IMR-90 (cell line): ENCODE measurements at regions not wholly inside any gene's neighbourhood (a gene's known extent, or its start where the extent isn't known, plus 50 kb on each side); places are given as distances from the start of the nearest gene placed in this dataset.

Source experiments
- ATAC-seq: fragments of 200-7000 bp; cut with Tn5 transposase; 2 replicates; pipeline ENCODE4 v1.9.1; 2020; ENCODE audit warnings: low read depth, mild to moderate bottlenecking, moderate library complexity
- BruUV-seq: library from RNA; stranded (reverse); fragments of 400-500 nt; replicated peaks from 2 replicates; lab custom pipeline; 2021; lab: Mats Ljungman, UMichigan
- CTCF ChIA-PET: fragments of 300-600 bp; formaldehyde crosslinking; extraction: SDS; loops from one replicate; lab custom pipeline; 2021; ENCODE audit warnings: antibody characterized with exemption; lab: Yijun Ruan, JAX
- POLR2A ChIA-PET: fragments of 300-600 bp; sonication (Branson Sonifier 250); formaldehyde crosslinking; loops from one replicate; lab custom pipeline; 2022; ENCODE audit warnings: antibody characterized with exemption; ENCODE audit not compliant: unreplicated experiment; lab: Charles Lee
- DNase-seq: peaks from one replicate; pipeline ENCODE4 v3.0.0; 2013
- H2AFZ ChIP-seq: replicated peaks from 2 replicates; pipeline ENCODE3; 2013; ENCODE audit warnings: low read length, mild to moderate bottlenecking; ENCODE audit not compliant: poor library complexity
- H2AK5ac ChIP-seq: 2 replicates; pipeline ENCODE4 v1.6.1; 2013; ENCODE audit warnings: low read depth, low read length, inconsistent platforms
- H2AK9ac ChIP-seq: replicated peaks from 2 replicates; pipeline ENCODE3; 2013; ENCODE audit warnings: mild to moderate bottlenecking, low read depth, low read length, moderate library complexity; ENCODE audit not compliant: poor library complexity
- H2BK120ac ChIP-seq: 2 replicates; pipeline ENCODE4 v1.6.1; 2013; ENCODE audit warnings: low read depth, low read length, inconsistent platforms
- H2BK15ac ChIP-seq: 3 replicates; pipeline ENCODE4 v1.6.1; 2013; ENCODE audit warnings: low read depth, low read length, inconsistent platforms
- H2BK20ac ChIP-seq: 2 replicates; pipeline ENCODE4 v1.6.1; 2013; ENCODE audit warnings: low read depth, mild to moderate bottlenecking, inconsistent platforms, low read length, moderate library complexity
- H2BK5ac ChIP-seq: 2 replicates; pipeline ENCODE4 v1.6.1; 2013; ENCODE audit warnings: mild to moderate bottlenecking, low read depth, low read length, inconsistent platforms; ENCODE audit not compliant: poor library complexity, severe bottlenecking
- H3K14ac ChIP-seq: replicated peaks from 2 replicates; pipeline ENCODE4 v1.6.1; 2013; ENCODE audit warnings: low read depth, low read length, inconsistent platforms
- H3K18ac ChIP-seq: 2 replicates; pipeline ENCODE4 v1.6.1; 2013; ENCODE audit warnings: low read depth, low read length, control low read depth
- H3K23ac ChIP-seq: 2 replicates; pipeline ENCODE4 v1.6.1; 2013; ENCODE audit warnings: low read depth, low read length, inconsistent platforms
- H3K27ac ChIP-seq: 2 replicates; pipeline ENCODE4 v1.5.1; 2013; ENCODE audit warnings: mild to moderate bottlenecking, control low read depth, low read length; ENCODE audit not compliant: insufficient read depth
- H3K27me3 ChIP-seq: 2 replicates; pipeline ENCODE4 v1.6.1; 2013; ENCODE audit warnings: low read length; ENCODE audit not compliant: control insufficient read depth, insufficient read depth
- H3K36me3 ChIP-seq: 2 replicates; pipeline ENCODE4 v1.6.1; 2013; ENCODE audit warnings: low read length, mixed read lengths; ENCODE audit not compliant: control insufficient read depth, insufficient read depth
- H3K4ac ChIP-seq: 2 replicates; pipeline ENCODE4 v1.6.1; 2013; ENCODE audit warnings: low read depth, low read length, inconsistent platforms
- H3K4me1 ChIP-seq: 2 replicates; pipeline ENCODE4 v1.6.1; 2013; ENCODE audit warnings: low read length, mixed read lengths; ENCODE audit not compliant: control insufficient read depth, insufficient read depth
- H3K4me2 ChIP-seq: 2 replicates; pipeline ENCODE4 v1.6.1; 2013; ENCODE audit warnings: low read depth, mild to moderate bottlenecking, control low read depth, low read length, moderate library complexity
- H3K4me3 ChIP-seq: 2 replicates; pipeline ENCODE4 v1.5.1; 2013; ENCODE audit warnings: low read depth, mild to moderate bottlenecking, control low read depth, low read length, moderate library complexity; ENCODE audit not compliant: insufficient read depth
- H3K56ac ChIP-seq: 2 replicates; pipeline ENCODE4 v1.6.1; 2013; ENCODE audit warnings: low read length, inconsistent platforms; ENCODE audit not compliant: insufficient read depth; ENCODE audit errors: extremely low read depth
- H3K79me1 ChIP-seq, 2 experiments: 2 replicates each; pipeline ENCODE4 v1.6.1; 2013; ENCODE audit warnings: low read length in 2 of 2, inconsistent platforms in 1 of 2, low read depth in 1 of 2
- H3K9ac ChIP-seq: 2 replicates; pipeline ENCODE4 v1.6.1; 2013; ENCODE audit warnings: low read depth, low read length, control low read depth
- H3K9me1 ChIP-seq: 2 replicates; pipeline ENCODE4 v1.6.1; 2013; ENCODE audit warnings: low read length, inconsistent platforms; ENCODE audit not compliant: insufficient read depth
- H3K9me3 ChIP-seq: 2 replicates; pipeline ENCODE4 v1.6.1; 2013; ENCODE audit warnings: low read length; ENCODE audit not compliant: control insufficient read depth, insufficient read depth
- H4K20me1 ChIP-seq: 2 replicates; pipeline ENCODE4 v1.6.1; 2013; ENCODE audit warnings: low read length, inconsistent platforms; ENCODE audit not compliant: insufficient read depth
- H4K5ac ChIP-seq: 2 replicates; pipeline ENCODE4 v1.6.1; 2013; ENCODE audit warnings: mild to moderate bottlenecking, low read depth, low read length, control low read depth
- H4K8ac ChIP-seq, 2 experiments: 2 replicates each; pipeline ENCODE4 v1.6.1; 2013; ENCODE audit warnings: low read depth in 2 of 2, low read length in 2 of 2, control low read depth in 1 of 2, inconsistent platforms in 1 of 2
- H4K91ac ChIP-seq: 2 replicates; pipeline ENCODE4 v1.6.1; 2013; ENCODE audit warnings: low read depth, low read length, inconsistent platforms; ENCODE audit not compliant: insufficient read depth
- BHLHE40 ChIP-seq: fragments of 150-350 bp; IDR thresholded peaks from 2 replicates; pipeline ENCODE4 v1.6.1; 2016; ENCODE audit warnings: mild to moderate bottlenecking, low read depth, low read length
- CEBPB ChIP-seq: IDR thresholded peaks from 2 replicates; pipeline ENCODE4 v1.6.1; 2012; ENCODE audit warnings: low read depth, low read length, improper control_type of control experiment
- CHD1 ChIP-seq: IDR thresholded peaks from 2 replicates; pipeline ENCODE4 v1.6.1; 2012; ENCODE audit warnings: low read depth, low read length, improper control_type of control experiment
- CTCF ChIP-seq: conservative IDR thresholded peaks from 2 replicates; pipeline ENCODE4 v1.5.1; 2012; ENCODE audit warnings: mild to moderate bottlenecking, low read depth, low read length, improper control_type of control experiment
- ELK1 ChIP-seq: fragments of 150-350 bp; IDR thresholded peaks from 2 replicates; pipeline ENCODE4 v1.6.1; 2016; ENCODE audit warnings: low read depth, mild to moderate bottlenecking, low read length, moderate library complexity, borderline replicate concordance
- FOS ChIP-seq: fragments of 150-350 bp; IDR thresholded peaks from 2 replicates; pipeline ENCODE4 v1.6.1; 2016; ENCODE audit warnings: low read depth, low read length
- MAFK ChIP-seq: IDR thresholded peaks from 2 replicates; pipeline ENCODE4 v1.6.1; 2012; ENCODE audit warnings: low read depth, low read length, improper control_type of control experiment
- MAZ ChIP-seq: IDR thresholded peaks from 2 replicates; pipeline ENCODE4 v1.6.1; 2012; ENCODE audit warnings: low read depth, mild to moderate bottlenecking, low read length, improper control_type of control experiment, moderate library complexity, borderline replicate concordance
- MXI1 ChIP-seq: IDR thresholded peaks from 2 replicates; pipeline ENCODE4 v1.6.1; 2012; ENCODE audit warnings: low read depth, mild to moderate bottlenecking, low read length, moderate library complexity, borderline replicate concordance
- NFE2L2 ChIP-seq: fragments of 150-350 bp; IDR thresholded peaks from 2 replicates; pipeline ENCODE4 v1.6.1; 2016; ENCODE audit warnings: low read depth, mild to moderate bottlenecking, low read length
- POLR2A ChIP-seq: IDR thresholded peaks from 2 replicates; pipeline ENCODE4 v1.6.1; 2012; ENCODE audit warnings: mild to moderate bottlenecking, low read depth, low read length
- RAD21 ChIP-seq: IDR thresholded peaks from 2 replicates; pipeline ENCODE4 v1.6.1; 2012; ENCODE audit warnings: low read length, improper control_type of control experiment
- RCOR1 ChIP-seq: IDR thresholded peaks from 2 replicates; pipeline ENCODE4 v1.6.1; 2012; ENCODE audit warnings: mild to moderate bottlenecking, low read length, improper control_type of control experiment; ENCODE audit not compliant: insufficient replicate concordance
- RFX5 ChIP-seq: IDR thresholded peaks from 2 replicates; pipeline ENCODE4 v1.8.0; 2012; ENCODE audit warnings: low read depth, mild to moderate bottlenecking, low read length, moderate library complexity
- SMC3 ChIP-seq: fragments of 150-350 bp; IDR thresholded peaks from 2 replicates; pipeline ENCODE4 v1.6.1; 2016; ENCODE audit warnings: low read depth, mild to moderate bottlenecking, antibody characterized with exemption, low read length, moderate library complexity
- USF2 ChIP-seq: fragments of 150-350 bp; IDR thresholded peaks from 2 replicates; pipeline ENCODE4 v1.6.1; 2017; ENCODE audit warnings: mild to moderate bottlenecking, antibody characterized with exemption, low read length, low read depth
- WGBS, 2 experiments: methylation state at CpG; one replicate each; pipeline versions ENCODE4 v1.1.5 to v1.1.7; 2013; ENCODE audit warnings: missing lambda C conversion rate in 2 of 2; ENCODE audit not compliant: insufficient read length in 1 of 2; ENCODE audit errors: extremely low coverage in 2 of 2; 5-methylcytosine and 5-hydroxymethylcytosine counted together
- dilution Hi-C: fragments of 300-500 bp; cut with HindIII; formaldehyde crosslinking; loops from one replicate; pipeline ENCODE4 v1.14.3; 2018; ENCODE audit warnings: low sequenced_read_pairs; ENCODE audit not compliant: unreplicated experiment
- in situ Hi-C: fragments of 300-500 bp; cut with MboI; formaldehyde crosslinking; loops from 3 replicates; pipeline ENCODE4 v1.14.3; 2019; ENCODE audit warnings: low sequenced_read_pairs, inconsistent platforms, mixed read lengths
- intact Hi-C: fragments of 100-400 bp; cut with micrococcal nuclease; formaldehyde crosslinking; loops from 2 replicates; pipeline ENCODE4 v1.10.0; 2022

GRCh38 chr4:100261346-100261745 is 71.1 kb upstream of the DDIT4L start:
- H2BK5ac ChIP-seq, result no peak overlapping the region
- no peak overlapping the region for H3K4me3 ChIP-seq
- no peak overlapping the region for H3K14ac ChIP-seq
- no peak overlapping the region for H4K91ac ChIP-seq
- H3K23ac ChIP-seq, result no peak overlapping the region
- H3K36me3 ChIP-seq, result no peaks in the 10 kb centered on the region
- H3K9me3 ChIP-seq, result no peaks in the 10 kb centered on the region
- ChIA-PET CTCF (no interaction called here), POLR2A (no interaction called here)
- H3K9me1 ChIP-seq, result no peaks in the 10 kb centered on the region
- TF ChIP-seq MAFK (no peak), FOS (no peak), MXI1 (no peak), USF2 (no peak), SMC3 (no peak), ELK1 (no peak), MAZ (no peak), CTCF (no peak), CHD1 (no peak), POLR2A (no peak), RFX5 (no peak), CEBPB (no peak), BHLHE40 (no peak), RCOR1 (no peak), NFE2L2 (no peak), RAD21 (no peak)
- H2BK120ac ChIP-seq, result no peak overlapping the region
- no peak overlapping the region for H2BK15ac ChIP-seq
- H3K4me2 ChIP-seq, result no peak overlapping the region
- intact Hi-C loops (loop anchor here (5.0 kb wide), 1 partner anchor 1266 kb away; no protein-coding TSS in a partner anchor), in situ Hi-C loops (no loop called here), dilution Hi-C loops (no loop called here)
- H3K27me3 ChIP-seq, result no peaks in the 10 kb centered on the region
- H3K18ac ChIP-seq, result no peak overlapping the region
- H4K5ac ChIP-seq, result no peak overlapping the region
- no peak overlapping the region for H2AFZ ChIP-seq
- H2BK20ac ChIP-seq, result no peak overlapping the region
- no peak overlapping the region for H3K9ac ChIP-seq
- no CpG with 5 or more reads among the region's 2 CpGs for WGBS, 2 experiments
- H3K56ac ChIP-seq, result no peak overlapping the region
- DNase-seq (peak; percentile 16), ATAC-seq (peak; percentile 64)
- no peak overlapping the region for H3K27ac ChIP-seq
- H3K4ac ChIP-seq, result no peak overlapping the region
- no TSS peak for BruUV-seq
- H2AK9ac ChIP-seq, result no peak overlapping the region
- H3K4me1 ChIP-seq, result no peaks in the 10 kb centered on the region
- H3K79me1 ChIP-seq, result no peaks in the 10 kb centered on the region
- no peaks in the 10 kb centered on the region for H4K20me1 ChIP-seq
- H2AK5ac ChIP-seq, result no peak overlapping the region
- no peak overlapping the region for H4K8ac ChIP-seq
